H1 (cell line): ENCODE measurements at regions not wholly inside any gene's neighbourhood (a gene's known extent, or its start where the extent isn't known, plus 50 kb on each side); places are given as distances from the start of the nearest gene placed in this dataset.

ENCODE experiments used
- CTCF ChIA-PET: fragments of 300-600 bp; sonication (Branson Sonifier 250); formaldehyde crosslinking; loops from one replicate; lab custom pipeline; 2021; ENCODE audit not compliant: partially characterized antibody; lab: Charles Lee
- POLR2A ChIA-PET: fragments of 300-600 bp; sonication (Branson Sonifier 250); formaldehyde crosslinking; loops from one replicate; lab custom pipeline; 2021; ENCODE audit warnings: inconsistent platforms; ENCODE audit not compliant: partially characterized antibody; lab: Charles Lee
- DNase-seq, 2 experiments: peaks; one replicate each; pipeline versions ENCODE4 v3.0.0 to v3.0.0-alpha.2; 2010 to 2022; ENCODE audit warnings: low spot score in 2 of 2, low read depth in 1 of 2, mixed read lengths in 1 of 2
- FAIRE-seq: peaks from 2 replicates; lab custom pipeline; 2011; peaks lifted over from hg19 to GRCh38; lab: Jason Lieb, UNC
- H2AFZ ChIP-seq: 2 replicates; pipeline ENCODE4 v1.8.1; 2012; ENCODE audit warnings: low read length, inconsistent platforms
- H2AK5ac ChIP-seq: 2 replicates; pipeline ENCODE4 v1.6.1; 2013; ENCODE audit warnings: low read depth, low read length
- H2BK120ac ChIP-seq: replicated peaks from 2 replicates; pipeline ENCODE3; 2013; ENCODE audit warnings: low read depth, low read length, inconsistent platforms
- H2BK12ac ChIP-seq: 2 replicates; pipeline ENCODE4 v1.6.1; 2013; ENCODE audit warnings: low read depth, low read length
- H2BK15ac ChIP-seq: 2 replicates; pipeline ENCODE4 v1.6.1; 2013; ENCODE audit warnings: low read length
- H2BK20ac ChIP-seq: 2 replicates; pipeline ENCODE4 v1.6.1; 2013; ENCODE audit warnings: low read length
- H2BK5ac ChIP-seq: 2 replicates; pipeline ENCODE4 v1.6.1; 2013; ENCODE audit warnings: low read depth, low read length
- H3K14ac ChIP-seq: 2 replicates; pipeline ENCODE4 v1.6.1; 2013; ENCODE audit warnings: inconsistent platforms; ENCODE audit not compliant: insufficient read length
- H3K18ac ChIP-seq: 2 replicates; pipeline ENCODE4 v1.6.1; 2013; ENCODE audit warnings: low read length; ENCODE audit errors: extremely low read depth
- H3K23ac ChIP-seq: 2 replicates; pipeline ENCODE4 v1.6.1; 2013; ENCODE audit warnings: inconsistent platforms; ENCODE audit not compliant: insufficient read length
- H3K23me2 ChIP-seq: 2 replicates; pipeline ENCODE4 v1.6.1; 2013; ENCODE audit warnings: low read depth, low read length
- H3K27ac ChIP-seq: 2 replicates; pipeline ENCODE4 v1.6.1; 2011; ENCODE audit warnings: low read depth, low read length, inconsistent platforms
- H3K27me3 ChIP-seq, 4 experiments: replicated peaks in 1 of 4; 1 replicate in 1 of 4; 2 replicates in 3 of 4; pipeline versions ENCODE4 v1.6.1 to v1.8.1; 2011 to 2013; ENCODE audit warnings: low read length in 3 of 4, mild to moderate bottlenecking in 3 of 4, inconsistent platforms in 2 of 4, mixed read lengths in 2 of 4, moderate library complexity in 1 of 4; ENCODE audit not compliant: control insufficient read depth in 3 of 4, insufficient read depth in 3 of 4; ENCODE audit errors: extremely low read depth in 1 of 4
- H3K36me3 ChIP-seq, 4 experiments: 2 replicates each; pipeline versions ENCODE4 v1.6.1 to v1.8.1; 2011 to 2013; ENCODE audit warnings: mild to moderate bottlenecking in 4 of 4, low read length in 3 of 4, moderate library complexity in 2 of 4, control low read depth in 1 of 4, inconsistent platforms in 1 of 4; ENCODE audit not compliant: insufficient read depth in 4 of 4, control insufficient read depth in 2 of 4
- H3K4ac ChIP-seq: replicated peaks from 2 replicates; pipeline ENCODE3; 2013; ENCODE audit warnings: low read length, low read depth, mixed read lengths, inconsistent platforms; ENCODE audit not compliant: insufficient read length
- H3K4me1 ChIP-seq, 4 experiments: replicated peaks in 1 of 4; 1 replicate in 1 of 4; 2 replicates in 3 of 4; pipeline versions ENCODE4 v1.6.1 to v1.8.1; 2011 to 2013; ENCODE audit warnings: low read length in 3 of 4, inconsistent platforms in 2 of 4, mixed read lengths in 1 of 4; ENCODE audit not compliant: insufficient read depth in 4 of 4, control insufficient read depth in 3 of 4
- H3K4me2 ChIP-seq, 2 experiments: 2 replicates each; pipeline versions ENCODE4 v1.6.1 to v1.8.1; 2011 to 2013; ENCODE audit warnings: low read depth in 2 of 2, low read length in 2 of 2, control low read depth in 1 of 2, inconsistent platforms in 1 of 2, mild to moderate bottlenecking in 1 of 2; ENCODE audit not compliant: insufficient read depth in 1 of 2
- H3K4me3 ChIP-seq, 4 experiments: fragments of 200-600, 300-600 bp in 1 of 4; sonication (generic), shearing (Covaris generic), sonication (Bioruptor Twin) in 1 of 4; 2 replicates each; pipeline versions ENCODE4 v1.5.1 to v1.8.1; 2011 to 2016; ENCODE audit warnings: low read length in 4 of 4, low read depth in 3 of 4, control low read depth in 2 of 4, inconsistent platforms in 2 of 4, mild to moderate bottlenecking in 2 of 4, mixed read lengths in 1 of 4, moderate library complexity in 1 of 4; ENCODE audit not compliant: insufficient read depth in 2 of 4; ENCODE audit errors: extremely low read depth in 1 of 4
- H3K56ac ChIP-seq: replicated peaks from 2 replicates; pipeline ENCODE3; 2013; ENCODE audit warnings: low read depth, mild to moderate bottlenecking, mixed read lengths, low read length, inconsistent platforms; ENCODE audit not compliant: insufficient read length
- H3K79me1 ChIP-seq: 2 replicates; pipeline ENCODE4 v1.6.1; 2013; ENCODE audit warnings: low read depth, low read length, control low read depth
- H3K79me2 ChIP-seq, 2 experiments: 2 replicates each; pipeline versions ENCODE4 v1.6.1 to v1.8.1; 2012 to 2013; ENCODE audit warnings: low read length in 2 of 2, mild to moderate bottlenecking in 2 of 2, inconsistent platforms in 1 of 2; ENCODE audit not compliant: insufficient read depth in 2 of 2, control insufficient read depth in 1 of 2
- H3K9ac ChIP-seq, 4 experiments: replicated peaks in 1 of 4; 1 replicate in 1 of 4; 2 replicates in 3 of 4; pipeline versions ENCODE4 v1.6.1 to v1.8.1; 2011 to 2013; ENCODE audit warnings: low read depth in 3 of 4, low read length in 3 of 4, control low read depth in 2 of 4, mild to moderate bottlenecking in 2 of 4, moderate library complexity in 2 of 4, inconsistent platforms in 1 of 4; ENCODE audit errors: extremely low read depth in 1 of 4
- H3K9me3 ChIP-seq, 2 experiments: 2 replicates each; pipeline versions ENCODE4 v1.6.1 to v1.8.1; 2012 to 2013; ENCODE audit warnings: mild to moderate bottlenecking in 2 of 2, moderate library complexity in 2 of 2, control low read depth in 1 of 2, inconsistent platforms in 1 of 2, low read depth in 1 of 2, low read length in 1 of 2, mixed read lengths in 1 of 2; ENCODE audit not compliant: insufficient read depth in 2 of 2
- H4K20me1 ChIP-seq, 2 experiments: replicated peaks in 1 of 2; 2 replicates each; pipeline versions ENCODE3 to v1.8.1; 2011 to 2013; ENCODE audit warnings: inconsistent platforms in 2 of 2, low read length in 2 of 2, mild to moderate bottlenecking in 1 of 2; ENCODE audit not compliant: insufficient read depth in 2 of 2, control insufficient read depth in 1 of 2
- H4K5ac ChIP-seq: 2 replicates; pipeline ENCODE4 v1.6.1; 2013; ENCODE audit warnings: low read length, low read depth, mixed read lengths, inconsistent platforms; ENCODE audit not compliant: insufficient read length
- H4K8ac ChIP-seq: 2 replicates; pipeline ENCODE4 v1.8.0; 2013; ENCODE audit warnings: mild to moderate bottlenecking, moderate library complexity, low read length, inconsistent platforms; ENCODE audit not compliant: insufficient read depth; ENCODE audit errors: extremely low read depth
- H4K91ac ChIP-seq: replicated peaks from 2 replicates; pipeline ENCODE3; 2013; ENCODE audit warnings: low read length, mixed read lengths, inconsistent platforms; ENCODE audit not compliant: insufficient read length
- PHF8 ChIP-seq: fragments of 200-600 bp; sonication (generic); conservative IDR thresholded peaks from 2 replicates; pipeline ENCODE4 v1.7.1; 2012; ENCODE audit warnings: low read depth, mild to moderate bottlenecking, inconsistent platforms, low read length, moderate library complexity
- RAD21 ChIP-seq, 2 experiments: IDR thresholded peaks in 1 of 2; conservative IDR thresholded peaks in 1 of 2; 2 replicates each; pipeline ENCODE4 v1.6.1; 2011; ENCODE audit warnings: low read depth in 2 of 2, low read length in 2 of 2, improper control_type of control experiment in 1 of 2, inconsistent platforms in 1 of 2, mild to moderate bottlenecking in 1 of 2, moderate library complexity in 1 of 2
- TAF7 ChIP-seq: optimal IDR thresholded peaks from 2 replicates; pipeline ENCODE3; 2011; ENCODE audit warnings: low read depth, mild to moderate bottlenecking, inconsistent platforms, low read length, moderate library complexity, borderline replicate concordance
- TCF12 ChIP-seq: IDR thresholded peaks from 2 replicates; pipeline ENCODE4 v1.6.1; 2011; ENCODE audit warnings: low read depth, mild to moderate bottlenecking, low read length
- WGBS, 2 experiments: shearing (Covaris generic) in 1 of 2; methylation state at CpG; one replicate each; pipeline versions ENCODE4 v1.1.6 to v1.1.7; 2013 to 2015; ENCODE audit warnings: low lambda C conversion rate in 2 of 2, mixed read lengths in 2 of 2, inconsistent platforms in 1 of 2, low coverage in 1 of 2, missing lambda C conversion rate in 1 of 2; ENCODE audit not compliant: insufficient replicate concordance in 2 of 2, insufficient coverage in 1 of 2, insufficient read length in 1 of 2; ENCODE audit errors: extremely low coverage in 1 of 2, missing lambda C conversion rate in 1 of 2; 5-methylcytosine and 5-hydroxymethylcytosine counted together

DNA sequence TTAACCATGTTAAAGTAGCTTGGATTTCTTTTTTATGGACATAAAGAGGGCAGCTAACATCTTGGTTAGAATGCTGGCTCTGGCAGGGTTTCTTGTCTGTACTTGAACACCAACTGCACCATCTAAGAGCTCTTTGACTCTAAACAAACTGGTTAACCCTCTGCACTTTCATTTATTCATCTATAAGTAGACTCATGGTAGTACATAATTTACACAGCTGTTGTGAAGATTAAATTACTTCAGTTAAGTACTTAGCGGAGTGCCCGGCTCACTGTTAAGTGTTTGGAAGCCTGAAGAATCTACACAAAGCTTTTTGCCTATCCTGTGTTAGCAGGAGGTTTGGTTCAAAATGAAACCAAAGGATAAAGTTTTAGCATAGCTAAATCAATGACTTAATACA lies 846.2 kb upstream of the API5 start:
- TF ChIP-seq TAF7 (no peak), RAD21 (IDR thresholded peaks at IDR 0.05 in 1 of 2, conservative IDR thresholded peaks at IDR 0.05 in 1 of 2; ENCODE audit: low read depth in 2 of 2, low read length in 2 of 2) (no peak), TCF12 (no peak), PHF8 (no peak)
- no peaks in the 10 kb centered on the region for H3K79me1 ChIP-seq
- H3K36me3 ChIP-seq, result no peaks in the 10 kb centered on the region
- no peak overlapping the region for H3K27ac ChIP-seq
- H2BK15ac ChIP-seq, result no peak overlapping the region
- no peak overlapping the region for H3K4ac ChIP-seq
- no peak overlapping the region for H3K9ac ChIP-seq
- no peaks in the 10 kb centered on the region for H3K79me2 ChIP-seq
- no peak overlapping the region for H3K23ac ChIP-seq
- H2AK5ac ChIP-seq, result no peak overlapping the region
- H2BK5ac ChIP-seq, result no peak overlapping the region
- H2BK20ac ChIP-seq, result no peak overlapping the region
- no peak for FAIRE-seq
- no peaks in the 10 kb centered on the region for H3K9me3 ChIP-seq
- H3K14ac ChIP-seq, result no peak overlapping the region
- no peak overlapping the region for H4K8ac ChIP-seq
- H2BK120ac ChIP-seq, result no peak overlapping the region
- no peaks in the 10 kb centered on the region for H3K4me1 ChIP-seq
- no peaks in the 10 kb centered on the region for H3K23me2 ChIP-seq
- DNase-seq, result no peak
- no peak overlapping the region for H3K4me3 ChIP-seq
- H4K5ac ChIP-seq, result no peak overlapping the region
- H3K56ac ChIP-seq, result no peak overlapping the region
- no peak overlapping the region for H4K91ac ChIP-seq
- H4K20me1 ChIP-seq, result no peaks in the 10 kb centered on the region
- H2BK12ac ChIP-seq, result no peak overlapping the region
- H2AFZ ChIP-seq, result no peak overlapping the region
- WGBS, 2 experiments, result 73% methylated on average over 2 of the region's 2 CpGs; no CpG with 5 or more reads in 1 of the 2 experiments
- POLR2A ChIA-PET, result no interaction called here
- CTCF ChIA-PET, result interaction anchor here (0.6 to 1.2 kb wide), 2 partner anchors 25 to 806 kb away, joined by 3 to 5 read pairs; no protein-coding TSS in a partner anchor
- no peaks in the 10 kb centered on the region for H3K27me3 ChIP-seq
- H3K4me2 ChIP-seq, result no peak overlapping the region
- H3K18ac ChIP-seq, result no peak overlapping the region
